IMR-90 (cell line): ENCODE measurements at regions not wholly inside any gene's neighbourhood (a gene's known extent, or its start where the extent isn't known, plus 50 kb on each side); places are given as distances from the start of the nearest gene placed in this dataset.

Experiments used
- ATAC-seq: fragments of 200-7000 bp; cut with Tn5 transposase; 2 replicates; pipeline ENCODE4 v1.9.1; 2020; ENCODE audit warnings: low read depth, mild to moderate bottlenecking, moderate library complexity
- BruUV-seq: library from RNA; stranded (reverse); fragments of 400-500 nt; replicated peaks from 2 replicates; lab custom pipeline; 2021; lab: Mats Ljungman, UMichigan
- CTCF ChIA-PET: fragments of 300-600 bp; formaldehyde crosslinking; extraction: SDS; loops from one replicate; lab custom pipeline; 2021; ENCODE audit warnings: antibody characterized with exemption; lab: Yijun Ruan, JAX
- POLR2A ChIA-PET: fragments of 300-600 bp; sonication (Branson Sonifier 250); formaldehyde crosslinking; loops from one replicate; lab custom pipeline; 2022; ENCODE audit warnings: antibody characterized with exemption; ENCODE audit not compliant: unreplicated experiment; lab: Charles Lee
- DNase-seq: peaks from one replicate; pipeline ENCODE4 v3.0.0; 2013
- H2AFZ ChIP-seq: replicated peaks from 2 replicates; pipeline ENCODE3; 2013; ENCODE audit warnings: low read length, mild to moderate bottlenecking; ENCODE audit not compliant: poor library complexity
- H2AK5ac ChIP-seq: 2 replicates; pipeline ENCODE4 v1.6.1; 2013; ENCODE audit warnings: low read depth, low read length, inconsistent platforms
- H2AK9ac ChIP-seq: replicated peaks from 2 replicates; pipeline ENCODE3; 2013; ENCODE audit warnings: mild to moderate bottlenecking, low read depth, low read length, moderate library complexity; ENCODE audit not compliant: poor library complexity
- H2BK120ac ChIP-seq: 2 replicates; pipeline ENCODE4 v1.6.1; 2013; ENCODE audit warnings: low read depth, low read length, inconsistent platforms
- H2BK15ac ChIP-seq: 3 replicates; pipeline ENCODE4 v1.6.1; 2013; ENCODE audit warnings: low read depth, low read length, inconsistent platforms
- H2BK20ac ChIP-seq: 2 replicates; pipeline ENCODE4 v1.6.1; 2013; ENCODE audit warnings: low read depth, mild to moderate bottlenecking, inconsistent platforms, low read length, moderate library complexity
- H2BK5ac ChIP-seq: 2 replicates; pipeline ENCODE4 v1.6.1; 2013; ENCODE audit warnings: mild to moderate bottlenecking, low read depth, low read length, inconsistent platforms; ENCODE audit not compliant: poor library complexity, severe bottlenecking
- H3K14ac ChIP-seq: replicated peaks from 2 replicates; pipeline ENCODE4 v1.6.1; 2013; ENCODE audit warnings: low read depth, low read length, inconsistent platforms
- H3K18ac ChIP-seq: 2 replicates; pipeline ENCODE4 v1.6.1; 2013; ENCODE audit warnings: low read depth, low read length, control low read depth
- H3K23ac ChIP-seq: 2 replicates; pipeline ENCODE4 v1.6.1; 2013; ENCODE audit warnings: low read depth, low read length, inconsistent platforms
- H3K27ac ChIP-seq: 2 replicates; pipeline ENCODE4 v1.5.1; 2013; ENCODE audit warnings: mild to moderate bottlenecking, control low read depth, low read length; ENCODE audit not compliant: insufficient read depth
- H3K27me3 ChIP-seq: 2 replicates; pipeline ENCODE4 v1.6.1; 2013; ENCODE audit warnings: low read length; ENCODE audit not compliant: control insufficient read depth, insufficient read depth
- H3K36me3 ChIP-seq: 2 replicates; pipeline ENCODE4 v1.6.1; 2013; ENCODE audit warnings: low read length, mixed read lengths; ENCODE audit not compliant: control insufficient read depth, insufficient read depth
- H3K4ac ChIP-seq: 2 replicates; pipeline ENCODE4 v1.6.1; 2013; ENCODE audit warnings: low read depth, low read length, inconsistent platforms
- H3K4me1 ChIP-seq: 2 replicates; pipeline ENCODE4 v1.6.1; 2013; ENCODE audit warnings: low read length, mixed read lengths; ENCODE audit not compliant: control insufficient read depth, insufficient read depth
- H3K4me2 ChIP-seq: 2 replicates; pipeline ENCODE4 v1.6.1; 2013; ENCODE audit warnings: low read depth, mild to moderate bottlenecking, control low read depth, low read length, moderate library complexity
- H3K4me3 ChIP-seq: 2 replicates; pipeline ENCODE4 v1.5.1; 2013; ENCODE audit warnings: low read depth, mild to moderate bottlenecking, control low read depth, low read length, moderate library complexity; ENCODE audit not compliant: insufficient read depth
- H3K56ac ChIP-seq: 2 replicates; pipeline ENCODE4 v1.6.1; 2013; ENCODE audit warnings: low read length, inconsistent platforms; ENCODE audit not compliant: insufficient read depth; ENCODE audit errors: extremely low read depth
- H3K79me1 ChIP-seq, 2 experiments: 2 replicates each; pipeline ENCODE4 v1.6.1; 2013; ENCODE audit warnings: low read length in 2 of 2, inconsistent platforms in 1 of 2, low read depth in 1 of 2
- H3K9ac ChIP-seq: 2 replicates; pipeline ENCODE4 v1.6.1; 2013; ENCODE audit warnings: low read depth, low read length, control low read depth
- H3K9me1 ChIP-seq: 2 replicates; pipeline ENCODE4 v1.6.1; 2013; ENCODE audit warnings: low read length, inconsistent platforms; ENCODE audit not compliant: insufficient read depth
- H3K9me3 ChIP-seq: 2 replicates; pipeline ENCODE4 v1.6.1; 2013; ENCODE audit warnings: low read length; ENCODE audit not compliant: control insufficient read depth, insufficient read depth
- H4K20me1 ChIP-seq: 2 replicates; pipeline ENCODE4 v1.6.1; 2013; ENCODE audit warnings: low read length, inconsistent platforms; ENCODE audit not compliant: insufficient read depth
- H4K5ac ChIP-seq: 2 replicates; pipeline ENCODE4 v1.6.1; 2013; ENCODE audit warnings: mild to moderate bottlenecking, low read depth, low read length, control low read depth
- H4K8ac ChIP-seq, 2 experiments: 2 replicates each; pipeline ENCODE4 v1.6.1; 2013; ENCODE audit warnings: low read depth in 2 of 2, low read length in 2 of 2, control low read depth in 1 of 2, inconsistent platforms in 1 of 2
- H4K91ac ChIP-seq: 2 replicates; pipeline ENCODE4 v1.6.1; 2013; ENCODE audit warnings: low read depth, low read length, inconsistent platforms; ENCODE audit not compliant: insufficient read depth
- BHLHE40 ChIP-seq: fragments of 150-350 bp; IDR thresholded peaks from 2 replicates; pipeline ENCODE4 v1.6.1; 2016; ENCODE audit warnings: mild to moderate bottlenecking, low read depth, low read length
- CEBPB ChIP-seq: IDR thresholded peaks from 2 replicates; pipeline ENCODE4 v1.6.1; 2012; ENCODE audit warnings: low read depth, low read length, improper control_type of control experiment
- CHD1 ChIP-seq: IDR thresholded peaks from 2 replicates; pipeline ENCODE4 v1.6.1; 2012; ENCODE audit warnings: low read depth, low read length, improper control_type of control experiment
- MAFK ChIP-seq: IDR thresholded peaks from 2 replicates; pipeline ENCODE4 v1.6.1; 2012; ENCODE audit warnings: low read depth, low read length, improper control_type of control experiment
- MAZ ChIP-seq: IDR thresholded peaks from 2 replicates; pipeline ENCODE4 v1.6.1; 2012; ENCODE audit warnings: low read depth, mild to moderate bottlenecking, low read length, improper control_type of control experiment, moderate library complexity, borderline replicate concordance
- MXI1 ChIP-seq: IDR thresholded peaks from 2 replicates; pipeline ENCODE4 v1.6.1; 2012; ENCODE audit warnings: low read depth, mild to moderate bottlenecking, low read length, moderate library complexity, borderline replicate concordance
- RCOR1 ChIP-seq: IDR thresholded peaks from 2 replicates; pipeline ENCODE4 v1.6.1; 2012; ENCODE audit warnings: mild to moderate bottlenecking, low read length, improper control_type of control experiment; ENCODE audit not compliant: insufficient replicate concordance
- SMC3 ChIP-seq: fragments of 150-350 bp; IDR thresholded peaks from 2 replicates; pipeline ENCODE4 v1.6.1; 2016; ENCODE audit warnings: low read depth, mild to moderate bottlenecking, antibody characterized with exemption, low read length, moderate library complexity
- WGBS, 2 experiments: methylation state at CpG; one replicate each; pipeline versions ENCODE4 v1.1.5 to v1.1.7; 2013; ENCODE audit warnings: missing lambda C conversion rate in 2 of 2; ENCODE audit not compliant: insufficient read length in 1 of 2; ENCODE audit errors: extremely low coverage in 2 of 2; 5-methylcytosine and 5-hydroxymethylcytosine counted together
- dilution Hi-C: fragments of 300-500 bp; cut with HindIII; formaldehyde crosslinking; loops from one replicate; pipeline ENCODE4 v1.14.3; 2018; ENCODE audit warnings: low sequenced_read_pairs; ENCODE audit not compliant: unreplicated experiment
- in situ Hi-C: fragments of 300-500 bp; cut with MboI; formaldehyde crosslinking; loops from 3 replicates; pipeline ENCODE4 v1.14.3; 2019; ENCODE audit warnings: low sequenced_read_pairs, inconsistent platforms, mixed read lengths
- intact Hi-C: fragments of 100-400 bp; cut with micrococcal nuclease; formaldehyde crosslinking; loops from 2 replicates; pipeline ENCODE4 v1.10.0; 2022
- TF ChIP-seq, protein P1 (sequence below): conservative IDR thresholded peaks from 2 replicates; pipeline ENCODE4 v1.5.1; 2012; ENCODE audit warnings: mild to moderate bottlenecking, low read depth, low read length, improper control_type of control experiment
- TF ChIP-seq, protein P2 (sequence below): fragments of 150-350 bp; IDR thresholded peaks from 2 replicates; pipeline ENCODE4 v1.6.1; 2016; ENCODE audit warnings: low read depth, mild to moderate bottlenecking, low read length, moderate library complexity, borderline replicate concordance
- TF ChIP-seq, protein P3 (sequence below): fragments of 150-350 bp; IDR thresholded peaks from 2 replicates; pipeline ENCODE4 v1.6.1; 2017; ENCODE audit warnings: mild to moderate bottlenecking, antibody characterized with exemption, low read length, low read depth

DNA sequence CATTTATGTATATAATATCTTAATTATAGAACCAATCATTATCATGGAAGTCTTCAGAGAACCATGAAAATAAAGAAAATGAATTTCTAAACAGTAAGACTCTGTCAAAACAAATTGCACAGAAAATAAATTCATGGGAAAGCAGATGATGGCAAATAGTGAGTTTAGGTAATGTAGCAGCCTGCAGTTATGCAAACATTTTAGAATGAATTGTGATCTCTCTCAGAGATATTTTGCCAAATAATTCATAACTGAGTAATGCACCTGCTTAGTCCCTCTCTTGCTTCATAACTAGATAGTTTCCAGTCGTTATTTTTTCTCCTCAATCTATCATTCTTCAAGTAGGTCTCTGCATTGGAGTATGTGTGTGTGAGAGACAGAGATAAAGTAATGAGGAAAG, 492.7 kb upstream of the THBS1 start:
- Histone ChIP-seq H3K18ac (no peak overlapping the region), H4K8ac (no peak overlapping the region), H2AFZ (no peak overlapping the region), H3K23ac (no peak overlapping the region), H2AK9ac (no peak overlapping the region), H2BK20ac (no peak overlapping the region), H3K14ac (no peak overlapping the region), H3K36me3 (no peaks in the 10 kb centered on the region), H3K4me1 (peaks cover 7% of the 10 kb centered on the region), H3K9ac (no peak overlapping the region), H3K4me3 (no peak overlapping the region), H3K9me1 (peaks cover 5% of the 10 kb centered on the region; the same call in 1 of the 2 replicates), H4K20me1 (no peaks in the 10 kb centered on the region), H4K5ac (no peak overlapping the region), H2BK15ac (no peak overlapping the region), H3K4ac (no peak overlapping the region), H2AK5ac (no peak overlapping the region), H2BK120ac (no peak overlapping the region), H3K79me1 (no peaks in the 10 kb centered on the region), H3K4me2 (no peak overlapping the region), H3K27me3 (no peaks in the 10 kb centered on the region), H3K9me3 (no peaks in the 10 kb centered on the region), H3K27ac (no peak overlapping the region), H3K56ac (no peak overlapping the region), H2BK5ac (no peak overlapping the region), H4K91ac (no peak overlapping the region)
- in situ Hi-C loops, result no loop called here
- no peak for TF ChIP-seq RCOR1
- TF ChIP-seq, protein P1, sequence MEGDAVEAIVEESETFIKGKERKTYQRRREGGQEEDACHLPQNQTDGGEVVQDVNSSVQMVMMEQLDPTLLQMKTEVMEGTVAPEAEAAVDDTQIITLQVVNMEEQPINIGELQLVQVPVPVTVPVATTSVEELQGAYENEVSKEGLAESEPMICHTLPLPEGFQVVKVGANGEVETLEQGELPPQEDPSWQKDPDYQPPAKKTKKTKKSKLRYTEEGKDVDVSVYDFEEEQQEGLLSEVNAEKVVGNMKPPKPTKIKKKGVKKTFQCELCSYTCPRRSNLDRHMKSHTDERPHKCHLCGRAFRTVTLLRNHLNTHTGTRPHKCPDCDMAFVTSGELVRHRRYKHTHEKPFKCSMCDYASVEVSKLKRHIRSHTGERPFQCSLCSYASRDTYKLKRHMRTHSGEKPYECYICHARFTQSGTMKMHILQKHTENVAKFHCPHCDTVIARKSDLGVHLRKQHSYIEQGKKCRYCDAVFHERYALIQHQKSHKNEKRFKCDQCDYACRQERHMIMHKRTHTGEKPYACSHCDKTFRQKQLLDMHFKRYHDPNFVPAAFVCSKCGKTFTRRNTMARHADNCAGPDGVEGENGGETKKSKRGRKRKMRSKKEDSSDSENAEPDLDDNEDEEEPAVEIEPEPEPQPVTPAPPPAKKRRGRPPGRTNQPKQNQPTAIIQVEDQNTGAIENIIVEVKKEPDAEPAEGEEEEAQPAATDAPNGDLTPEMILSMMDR, result no peak
- no peak for TF ChIP-seq MAZ
- no peak for TF ChIP-seq CEBPB
- TF ChIP-seq BHLHE40, result no peak
- no peak for TF ChIP-seq MAFK
- TF ChIP-seq, protein P2, sequence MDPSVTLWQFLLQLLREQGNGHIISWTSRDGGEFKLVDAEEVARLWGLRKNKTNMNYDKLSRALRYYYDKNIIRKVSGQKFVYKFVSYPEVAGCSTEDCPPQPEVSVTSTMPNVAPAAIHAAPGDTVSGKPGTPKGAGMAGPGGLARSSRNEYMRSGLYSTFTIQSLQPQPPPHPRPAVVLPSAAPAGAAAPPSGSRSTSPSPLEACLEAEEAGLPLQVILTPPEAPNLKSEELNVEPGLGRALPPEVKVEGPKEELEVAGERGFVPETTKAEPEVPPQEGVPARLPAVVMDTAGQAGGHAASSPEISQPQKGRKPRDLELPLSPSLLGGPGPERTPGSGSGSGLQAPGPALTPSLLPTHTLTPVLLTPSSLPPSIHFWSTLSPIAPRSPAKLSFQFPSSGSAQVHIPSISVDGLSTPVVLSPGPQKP, result no peak
- no peak for TF ChIP-seq SMC3
- TF ChIP-seq, protein P3, sequence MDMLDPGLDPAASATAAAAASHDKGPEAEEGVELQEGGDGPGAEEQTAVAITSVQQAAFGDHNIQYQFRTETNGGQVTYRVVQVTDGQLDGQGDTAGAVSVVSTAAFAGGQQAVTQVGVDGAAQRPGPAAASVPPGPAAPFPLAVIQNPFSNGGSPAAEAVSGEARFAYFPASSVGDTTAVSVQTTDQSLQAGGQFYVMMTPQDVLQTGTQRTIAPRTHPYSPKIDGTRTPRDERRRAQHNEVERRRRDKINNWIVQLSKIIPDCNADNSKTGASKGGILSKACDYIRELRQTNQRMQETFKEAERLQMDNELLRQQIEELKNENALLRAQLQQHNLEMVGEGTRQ, result no peak
- no peak for TF ChIP-seq MXI1
- no peak for TF ChIP-seq CHD1
- no peak for ATAC-seq
- WGBS, 2 experiments, result no CpG with 5 or more reads among the region's 1 CpG
- CTCF ChIA-PET, result interaction anchor here (1.0 kb wide), 1 partner anchor 37 kb away, joined by 3 read pairs; no protein-coding TSS in a partner anchor
- POLR2A ChIA-PET, result no interaction called here
- no peak for DNase-seq
- dilution Hi-C loops, result no loop called here
- intact Hi-C loops, result no loop called here
- BruUV-seq, result no TSS peak
